HG02885 (cell line): ENCODE measurements at regions not wholly inside any gene's neighbourhood (a gene's known extent, or its start where the extent isn't known, plus 50 kb on each side); places are given as distances from the start of the nearest gene placed in this dataset.

Experiments
- ATAC-seq: cut with Tn5 transposase; IDR thresholded peaks from one replicate; pipeline ENCODE4 v1.9.1; 2021; ENCODE audit warnings: mild to moderate bottlenecking; ENCODE audit not compliant: unreplicated experiment, poor library complexity

- ATAC-seq, result no peak
Observed at GRCh38 chr18:77439888-77440287, 190.2 kb downstream of the GALR1 start.

- no peak for ATAC-seq
Observed at GRCh38 chr18:77442393-77442792, 192.7 kb downstream of the GALR1 start.

- no peak for ATAC-seq
Observed at GRCh38 chr18:77444385-77444784, 194.7 kb downstream of the GALR1 start.

GRCh38 chr18:77448046-77448445 lies 198.4 kb downstream of the GALR1 start:
- ATAC-seq, result no peak

- ATAC-seq, result no peak
Observed at GRCh38 chr18:77455004-77455403, 205.4 kb downstream of the GALR1 start.

GRCh38 chr18:77457681-77458080 lies 208.0 kb downstream of the GALR1 start:
- ATAC-seq, result no peak

- no peak for ATAC-seq
Observed at GRCh38 chr18:77461062-77461688, 211.5 kb downstream of the GALR1 start.

- no peak for ATAC-seq
Observed at GRCh38 chr18:77464917-77465316, 215.3 kb downstream of the GALR1 start.

GRCh38 chr18:77466890-77467289 lies 217.2 kb downstream of the GALR1 start:
- ATAC-seq, result no peak

GRCh38 chr18:77469131-77469530 lies 219.5 kb downstream of the GALR1 start:
- ATAC-seq, result no peak

- ATAC-seq, result no peak
Observed at GRCh38 chr18:77470569-77471413, 221.1 kb downstream of the GALR1 start.

- ATAC-seq, result no peak
Observed at GRCh38 chr18:77472509-77472908, 222.9 kb downstream of the GALR1 start.

- no peak for ATAC-seq
Observed at GRCh38 chr18:77478646-77479442, 229.2 kb downstream of the GALR1 start.

GRCh38 chr18:77481541-77481940 lies 231.9 kb downstream of the GALR1 start:
- ATAC-seq, result no peak

- no peak for ATAC-seq
Observed at GRCh38 chr18:77482190-77483085, 232.8 kb downstream of the GALR1 start.

- no peak for ATAC-seq
Observed at GRCh38 chr18:77486985-77487384, 237.3 kb downstream of the GALR1 start.

GRCh38 chr18:77487951-77488740 lies 238.5 kb downstream of the GALR1 start:
- ATAC-seq, result no peak

- no peak for ATAC-seq
Observed at GRCh38 chr18:77495079-77495478, 245.4 kb downstream of the GALR1 start.

- ATAC-seq, result no peak
Observed at GRCh38 chr18:77495982-77496690, 246.5 kb downstream of the GALR1 start.
